Stomach (tissue), 4 donors: ENCODE measurements at regions not wholly inside any gene's neighbourhood (a gene's known extent, or its start where the extent isn't known, plus 50 kb on each side); places are given as distances from the start of the nearest gene placed in this dataset.

ENCODE experiments used
- POLR2A ChIP-seq, 4 donors: fragments of 450-650 bp; IDR thresholded peaks; one replicate each; pipeline ENCODE4 v1.6.1; 2016; ENCODE audit warnings: antibody characterized with exemption in 4 of 4, control low read depth in 2 of 4, mild to moderate bottlenecking in 1 of 4, moderate library complexity in 1 of 4
- POLR2AphosphoS5 ChIP-seq, 3 donors: sonication (generic); formaldehyde crosslinking; IDR thresholded peaks; one replicate each; pipeline ENCODE4 v1.6.1; 2016; ENCODE audit warnings: antibody characterized with exemption in 3 of 3
- TF ChIP-seq, protein P1 (sequence below), 7 experiments: fragments of 450-650 bp in 4 of 7; fragments of 200-600 bp in 3 of 7; sonication (generic) in 3 of 7; IDR thresholded peaks; one replicate each; pipeline ENCODE4 v1.5.1; 2016 to 2019; ENCODE audit warnings: antibody characterized with exemption in 7 of 7, control low read depth in 2 of 7, mild to moderate bottlenecking in 1 of 7

DNA sequence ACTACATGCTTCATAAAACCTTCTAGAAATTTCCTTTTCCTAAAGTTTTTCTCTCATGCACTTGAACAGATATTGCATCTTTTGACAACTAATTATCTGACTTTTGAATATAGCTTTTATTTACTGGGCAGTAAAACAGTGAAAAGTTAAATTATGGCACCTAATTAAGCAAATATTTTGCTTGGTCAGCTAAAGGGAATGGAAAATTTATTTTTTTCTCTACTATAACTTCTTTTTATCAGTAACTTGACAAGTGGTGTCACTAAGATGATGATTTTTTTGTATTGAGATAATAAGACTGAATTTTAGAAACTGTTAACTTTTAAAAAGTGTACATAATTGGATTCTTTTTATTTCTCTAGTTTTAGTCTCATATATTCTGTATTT, 351.6 kb downstream of the PIK3C3 start:
- TF ChIP-seq, protein P1, sequence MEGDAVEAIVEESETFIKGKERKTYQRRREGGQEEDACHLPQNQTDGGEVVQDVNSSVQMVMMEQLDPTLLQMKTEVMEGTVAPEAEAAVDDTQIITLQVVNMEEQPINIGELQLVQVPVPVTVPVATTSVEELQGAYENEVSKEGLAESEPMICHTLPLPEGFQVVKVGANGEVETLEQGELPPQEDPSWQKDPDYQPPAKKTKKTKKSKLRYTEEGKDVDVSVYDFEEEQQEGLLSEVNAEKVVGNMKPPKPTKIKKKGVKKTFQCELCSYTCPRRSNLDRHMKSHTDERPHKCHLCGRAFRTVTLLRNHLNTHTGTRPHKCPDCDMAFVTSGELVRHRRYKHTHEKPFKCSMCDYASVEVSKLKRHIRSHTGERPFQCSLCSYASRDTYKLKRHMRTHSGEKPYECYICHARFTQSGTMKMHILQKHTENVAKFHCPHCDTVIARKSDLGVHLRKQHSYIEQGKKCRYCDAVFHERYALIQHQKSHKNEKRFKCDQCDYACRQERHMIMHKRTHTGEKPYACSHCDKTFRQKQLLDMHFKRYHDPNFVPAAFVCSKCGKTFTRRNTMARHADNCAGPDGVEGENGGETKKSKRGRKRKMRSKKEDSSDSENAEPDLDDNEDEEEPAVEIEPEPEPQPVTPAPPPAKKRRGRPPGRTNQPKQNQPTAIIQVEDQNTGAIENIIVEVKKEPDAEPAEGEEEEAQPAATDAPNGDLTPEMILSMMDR (IDR thresholded peaks at IDR 0.05), result no peak
- no peak for TF ChIP-seq POLR2A (IDR thresholded peaks at IDR 0.05)
- no peak for TF ChIP-seq POLR2AphosphoS5 (IDR thresholded peaks at IDR 0.05)
